Transverse colon (tissue), 3 donors: ENCODE measurements at regions not wholly inside any gene's neighbourhood (a gene's known extent, or its start where the extent isn't known, plus 50 kb on each side); places are given as distances from the start of the nearest gene placed in this dataset.

Experiments used
- EP300 ChIP-seq: sonication (generic); formaldehyde crosslinking; IDR thresholded peaks from one replicate; pipeline ENCODE4 v1.6.1; 2017; ENCODE audit warnings: antibody characterized with exemption, low read depth
- POLR2A ChIP-seq: fragments of 450-650 bp; IDR thresholded peaks from one replicate; pipeline ENCODE4 v1.6.1; 2016; ENCODE audit warnings: antibody characterized with exemption, mild to moderate bottlenecking, moderate library complexity
- TF ChIP-seq, protein P1 (sequence below), 5 experiments: fragments of 200-600 bp in 3 of 5; fragments of 450-650 bp in 2 of 5; sonication (generic) in 3 of 5; IDR thresholded peaks; 1 replicate in 2 of 5; 2 replicates in 3 of 5; pipeline ENCODE4 v1.5.1; 2016 to 2017; ENCODE audit warnings: antibody characterized with exemption in 5 of 5, inconsistent platforms in 3 of 5, mild to moderate bottlenecking in 2 of 5, moderate library complexity in 1 of 5

DNA sequence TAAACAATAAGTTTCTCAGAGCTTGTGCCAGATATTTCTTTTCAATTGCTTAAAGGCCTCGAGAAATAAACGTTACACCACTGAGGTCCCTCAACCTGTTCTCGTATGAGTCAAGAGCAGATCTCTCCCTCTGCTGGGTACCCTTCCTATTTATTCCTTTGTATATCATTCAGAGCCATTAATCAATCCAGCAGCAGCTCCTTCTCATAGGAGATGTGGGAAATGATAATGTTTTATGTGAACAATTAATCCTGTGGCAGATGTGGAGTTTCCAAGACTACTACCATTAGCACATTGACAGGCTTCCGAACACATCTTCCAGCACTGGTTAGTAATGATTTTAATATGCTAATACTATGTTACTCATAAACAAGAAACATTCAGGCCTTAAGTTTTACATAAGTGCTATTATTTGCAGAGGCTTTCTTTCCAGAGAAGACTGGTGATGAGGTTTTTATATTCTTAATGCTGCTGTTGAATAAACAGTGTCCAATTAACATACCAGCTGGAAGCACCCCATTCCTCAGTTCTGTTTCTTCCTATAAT lies 196.5 kb downstream of the ZNF608 start:
- TF ChIP-seq EP300 (no peak), POLR2A (no peak)
- TF ChIP-seq, protein P1, sequence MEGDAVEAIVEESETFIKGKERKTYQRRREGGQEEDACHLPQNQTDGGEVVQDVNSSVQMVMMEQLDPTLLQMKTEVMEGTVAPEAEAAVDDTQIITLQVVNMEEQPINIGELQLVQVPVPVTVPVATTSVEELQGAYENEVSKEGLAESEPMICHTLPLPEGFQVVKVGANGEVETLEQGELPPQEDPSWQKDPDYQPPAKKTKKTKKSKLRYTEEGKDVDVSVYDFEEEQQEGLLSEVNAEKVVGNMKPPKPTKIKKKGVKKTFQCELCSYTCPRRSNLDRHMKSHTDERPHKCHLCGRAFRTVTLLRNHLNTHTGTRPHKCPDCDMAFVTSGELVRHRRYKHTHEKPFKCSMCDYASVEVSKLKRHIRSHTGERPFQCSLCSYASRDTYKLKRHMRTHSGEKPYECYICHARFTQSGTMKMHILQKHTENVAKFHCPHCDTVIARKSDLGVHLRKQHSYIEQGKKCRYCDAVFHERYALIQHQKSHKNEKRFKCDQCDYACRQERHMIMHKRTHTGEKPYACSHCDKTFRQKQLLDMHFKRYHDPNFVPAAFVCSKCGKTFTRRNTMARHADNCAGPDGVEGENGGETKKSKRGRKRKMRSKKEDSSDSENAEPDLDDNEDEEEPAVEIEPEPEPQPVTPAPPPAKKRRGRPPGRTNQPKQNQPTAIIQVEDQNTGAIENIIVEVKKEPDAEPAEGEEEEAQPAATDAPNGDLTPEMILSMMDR (IDR thresholded peaks at IDR 0.05): no peak
